Breast epithelium (tissue), 4 donors: ENCODE measurements at regions not wholly inside any gene's neighbourhood (a gene's known extent, or its start where the extent isn't known, plus 50 kb on each side); places are given as distances from the start of the nearest gene placed in this dataset.

Experiments
- DNase-seq, 2 donors: peaks; one replicate each; pipeline ENCODE4 v3.0.0-alpha.2; 2019; ENCODE audit warnings: low spot score in 2 of 2
- H3K27ac ChIP-seq, 2 donors: fragments of 200-600 bp; sonication (generic) in 1 of 2; one replicate each; pipeline ENCODE4 v1.5.1; 2016 to 2019; ENCODE audit warnings: mild to moderate bottlenecking in 1 of 2
- H3K27me3 ChIP-seq, 2 donors: fragments of 200-600 bp; sonication (generic) in 1 of 2; one replicate each; pipeline versions ENCODE4 v1.5.1 to v1.6.0; 2017 to 2019; ENCODE audit warnings: control low read depth in 1 of 2, mild to moderate bottlenecking in 1 of 2
- H3K36me3 ChIP-seq: fragments of 200-600 bp; one replicate; pipeline ENCODE4 v1.5.1; 2019
- H3K4me1 ChIP-seq, 2 donors: fragments of 200-600 bp; sonication (generic); one replicate each; pipeline ENCODE4 v1.5.1; 2016 to 2019; ENCODE audit warnings: control low read depth in 1 of 2
- H3K4me3 ChIP-seq, 3 donors: fragments of 200-600 bp; sonication (generic); 1 replicate in 2 of 3; 2 replicates in 1 of 3; pipeline ENCODE4 v1.5.1; 2016 to 2019; ENCODE audit warnings: mild to moderate bottlenecking in 3 of 3, moderate library complexity in 2 of 3
- H3K9me3 ChIP-seq, 2 donors: fragments of 200-600 bp; sonication (generic) in 1 of 2; one replicate each; pipeline ENCODE4 v1.5.1; 2016 to 2019; ENCODE audit warnings: control low read depth in 1 of 2
- CTCF ChIP-seq, 3 donors: fragments of 450-650 bp; IDR thresholded peaks; one replicate each; pipeline ENCODE4 v1.5.1; 2016 to 2017; ENCODE audit warnings: antibody characterized with exemption in 3 of 3, mild to moderate bottlenecking in 3 of 3, moderate library complexity in 3 of 3
- POLR2A ChIP-seq: fragments of 450-650 bp; IDR thresholded peaks from one replicate; pipeline ENCODE4 v1.6.1; 2016; ENCODE audit warnings: antibody characterized with exemption, mild to moderate bottlenecking, moderate library complexity
- POLR2AphosphoS5 ChIP-seq, 3 donors: sonication (generic); formaldehyde crosslinking; IDR thresholded peaks; one replicate each; pipeline ENCODE4 v1.6.1; 2017; ENCODE audit warnings: antibody characterized with exemption in 3 of 3
- intact Hi-C: fragments of 100-400 bp; cut with DNase I; formaldehyde crosslinking; loops from one replicate; pipeline ENCODE4 v1.15.1; 2023; ENCODE audit warnings: low total_unique reads

DNA sequence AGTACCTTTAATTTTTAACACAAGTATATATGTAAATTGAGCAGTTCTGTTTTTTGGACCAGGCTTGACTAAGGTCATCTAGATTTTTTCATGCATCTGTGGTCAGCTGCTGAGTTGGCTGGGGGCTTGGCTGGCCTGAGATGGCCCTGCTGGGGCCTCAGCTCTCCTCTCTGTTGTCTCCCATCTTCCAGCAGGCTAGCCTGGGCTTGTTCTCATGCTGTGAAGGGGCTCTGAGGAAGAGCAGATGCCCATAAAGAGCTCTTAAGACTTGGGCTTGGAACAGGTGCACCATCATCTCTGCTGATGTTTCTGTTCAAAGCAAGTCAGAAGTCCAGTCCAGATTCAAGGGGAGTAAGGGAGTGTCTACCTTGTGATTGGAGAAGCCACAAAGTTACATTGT is 51.2 kb upstream of the TNR start:
- Histone ChIP-seq H3K4me3 (no peak overlapping the region), H3K27me3 (no peaks in the 10 kb centered on the region), H3K36me3 (no peaks in the 10 kb centered on the region), H3K4me1 (no peaks in the 10 kb centered on the region), H3K9me3 (no peaks in the 10 kb centered on the region), H3K27ac (no peak overlapping the region)
- TF ChIP-seq CTCF (IDR thresholded peaks at IDR 0.05) (no peak), POLR2A (no peak), POLR2AphosphoS5 (IDR thresholded peaks at IDR 0.05) (no peak)
- intact Hi-C loops, result no loop called here
- DNase-seq, result no peak

DNA sequence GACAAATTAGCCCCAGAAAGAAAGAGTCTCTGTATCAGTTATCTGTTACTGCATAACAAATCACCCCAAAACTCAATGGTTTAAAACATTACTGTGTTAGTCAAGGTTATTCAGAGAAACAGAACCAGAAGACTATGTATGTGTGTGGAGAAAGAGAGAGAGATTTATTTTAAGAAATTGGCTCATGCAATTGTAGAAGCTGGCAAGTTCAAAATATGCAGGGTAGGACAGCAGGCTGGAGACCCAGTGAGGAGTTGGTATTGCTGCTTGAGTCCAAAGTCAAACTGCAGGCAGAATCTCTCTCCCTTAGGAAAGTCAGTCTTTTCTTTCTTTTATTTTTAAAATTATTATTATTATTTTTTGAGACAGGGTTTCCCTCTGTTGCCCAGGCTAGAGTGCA is 50.2 kb upstream of the TNR start:
- TF ChIP-seq POLR2A, result no peak
- no peak for TF ChIP-seq POLR2AphosphoS5 (IDR thresholded peaks at IDR 0.05)
- no peak for TF ChIP-seq CTCF (IDR thresholded peaks at IDR 0.05)
- Histone ChIP-seq H3K36me3 (no peaks in the 10 kb centered on the region), H3K27ac (no peak overlapping the region), H3K4me3 (no peak overlapping the region), H3K4me1 (no peaks in the 10 kb centered on the region), H3K27me3 (no peaks in the 10 kb centered on the region), H3K9me3 (no peaks in the 10 kb centered on the region)
- intact Hi-C loops, result no loop called here
- DNase-seq, result no peak
